ENCODE measurements at regions not wholly inside any gene's neighbourhood (a gene's known extent, or its start where the extent isn't known, plus 50 kb on each side); places are given as distances from the start of the nearest gene placed in this dataset.

GRCh38 chr4:4693755-4694295 is 152.0 kb upstream of the STX18 start:
- POLR2A ChIA-PET = no interaction called here
- intact Hi-C loops (cut with micrococcal nuclease) = no loop called here
- Histone ChIP-seq H3K4me1 (ENCODE audit: control insufficient read depth in 1 of 2, insufficient read depth in 2 of 2, low read length in 2 of 2) (peaks cover 33 to 35% of the 10 kb centered on the region in 2 experiments), H3K36me3 (ENCODE audit: control insufficient read depth in 1 of 2, insufficient read depth in 2 of 2, low read length in 2 of 2) (no peaks in the 10 kb centered on the region), H3K9me3 (ENCODE audit: control insufficient read depth in 1 of 2, insufficient read depth in 1 of 2, low read depth in 1 of 2, low read length in 2 of 2) (no peaks in the 10 kb centered on the region), H2AFZ (ENCODE audit: low read depth, low read length, poor library complexity, severe bottlenecking) (no peak overlapping the region), H3K9me2 (ENCODE audit: insufficient read depth) (no peaks in the 10 kb centered on the region), H3K27me3 (ENCODE audit: insufficient read depth, low read length) (no peaks in the 10 kb centered on the region), H3K9ac (ENCODE audit: low read length) (no peak overlapping the region), H3K4me3 (replicated peaks in 1 of 2; ENCODE audit: low read depth in 1 of 2, low read length in 2 of 2) (no peak overlapping the region), H3K4me2 (ENCODE audit: low read length) (peak overlapping the region; percentile 36; the same call in 1 of the 2 replicates), H3K27ac (ENCODE audit: low read depth, low read length) (no peak overlapping the region; the same call in 1 of the 2 replicates), H4K20me1 (ENCODE audit: insufficient read depth) (no peaks in the 10 kb centered on the region), H3K79me2 (ENCODE audit: insufficient read depth, low read length) (no peaks in the 10 kb centered on the region)
- CTCF ChIA-PET = interaction anchor here (0.9 to 2.5 kb wide), 3 partner anchors 12 to 18 kb away, joined by 3 to 8 read pairs (median 3); no protein-coding TSS in a partner anchor
- no peak for DNase-seq (ENCODE audit: low read depth, low spot score)
- no peak; the same call in 1 of the 2 replicates for ATAC-seq
- TF ChIP-seq ELF1 (IDR thresholded peaks at IDR 0.05; ENCODE audit: borderline replicate concordance, low read depth) = no peak
- TF ChIP-seq SIN3A (IDR thresholded peaks at IDR 0.05; ENCODE audit: low read depth) = no peak
- no peak for TF ChIP-seq CBX3 (IDR thresholded peaks at IDR 0.05; ENCODE audit: low read depth)
- TF ChIP-seq ZFX (IDR thresholded peaks at IDR 0.05) = no peak
- TF ChIP-seq RAD21 (IDR thresholded peaks at IDR 0.05; ENCODE audit: low read depth) = no peak
- RAD21 ChIA-PET (ENCODE audit: low non-redundant PET in 1 of 2, low total read pairs in 2 of 2, uncharacterized antibody in 2 of 2, unreplicated experiment in 2 of 2) = no interaction called here
- BruUV-seq (replicated peaks) = no TSS peak

- Histone ChIP-seq H3K9me2 (ENCODE audit: insufficient read depth) (no peaks in the 10 kb centered on the region), H3K9me3 (ENCODE audit: control insufficient read depth in 1 of 2, insufficient read depth in 1 of 2, low read depth in 1 of 2, low read length in 2 of 2) (no peaks in the 10 kb centered on the region), H3K27ac (ENCODE audit: low read depth, low read length) (no peak overlapping the region), H3K27me3 (ENCODE audit: insufficient read depth, low read length) (no peaks in the 10 kb centered on the region), H3K4me2 (ENCODE audit: low read length) (peak overlapping the region; percentile 36), H3K79me2 (ENCODE audit: insufficient read depth, low read length) (no peaks in the 10 kb centered on the region), H3K9ac (ENCODE audit: low read length) (no peak overlapping the region), H3K4me1 (ENCODE audit: control insufficient read depth in 1 of 2, insufficient read depth in 2 of 2, low read length in 2 of 2) (peaks cover 33 to 39% of the 10 kb centered on the region in 2 experiments), H2AFZ (ENCODE audit: low read depth, low read length, poor library complexity, severe bottlenecking) (no peak overlapping the region), H3K36me3 (ENCODE audit: control insufficient read depth in 1 of 2, insufficient read depth in 2 of 2, low read length in 2 of 2) (no peaks in the 10 kb centered on the region), H3K4me3 (replicated peaks in 1 of 2; ENCODE audit: low read depth in 1 of 2, low read length in 2 of 2) (no peak overlapping the region), H4K20me1 (ENCODE audit: insufficient read depth) (no peaks in the 10 kb centered on the region)
- DNase-seq (ENCODE audit: low read depth, low spot score) = no peak
- intact Hi-C loops (cut with micrococcal nuclease) = no loop called here
- POLR2A ChIA-PET = no interaction called here
- RAD21 ChIA-PET (ENCODE audit: low non-redundant PET in 1 of 2, low total read pairs in 2 of 2, uncharacterized antibody in 2 of 2, unreplicated experiment in 2 of 2) = no interaction called here
- ATAC-seq = no peak
- CTCF ChIA-PET = interaction anchor here (0.9 to 2.5 kb wide), 3 partner anchors 12 to 18 kb away, joined by 3 to 8 read pairs (median 3); no protein-coding TSS in a partner anchor
- no TSS peak for BruUV-seq (replicated peaks)
- TF ChIP-seq EZH2phosphoT487 (IDR thresholded peaks at IDR 0.05; ENCODE audit: borderline replicate concordance) (no peak), CEBPB (IDR thresholded peaks at IDR 0.05; ENCODE audit: low read depth) (peak; percentile 26; the same call in 1 of the 2 replicates)
Observed at GRCh38 chr4:4693258-4693657, 151.4 kb upstream of the STX18 start.
